ENCODE measurements at regions not wholly inside any gene's neighbourhood (a gene's known extent, or its start where the extent isn't known, plus 50 kb on each side); places are given as distances from the start of the nearest gene placed in this dataset.

GRCh38 chr3:148307443-148307843, 390.3 kb upstream of the AGTR1 start:
- TF ChIP-seq, protein P1, sequence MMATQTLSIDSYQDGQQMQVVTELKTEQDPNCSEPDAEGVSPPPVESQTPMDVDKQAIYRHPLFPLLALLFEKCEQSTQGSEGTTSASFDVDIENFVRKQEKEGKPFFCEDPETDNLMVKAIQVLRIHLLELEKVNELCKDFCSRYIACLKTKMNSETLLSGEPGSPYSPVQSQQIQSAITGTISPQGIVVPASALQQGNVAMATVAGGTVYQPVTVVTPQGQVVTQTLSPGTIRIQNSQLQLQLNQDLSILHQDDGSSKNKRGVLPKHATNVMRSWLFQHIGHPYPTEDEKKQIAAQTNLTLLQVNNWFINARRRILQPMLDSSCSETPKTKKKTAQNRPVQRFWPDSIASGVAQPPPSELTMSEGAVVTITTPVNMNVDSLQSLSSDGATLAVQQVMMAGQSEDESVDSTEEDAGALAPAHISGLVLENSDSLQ (IDR thresholded peaks at IDR 0.05): no peak
- TF ChIP-seq NFRKB (IDR thresholded peaks at IDR 0.05) (no peak), SP1 (IDR thresholded peaks at IDR 0.05) (no peak), SUZ12 (IDR thresholded peaks at IDR 0.05) (no peak), FOXK2 (IDR thresholded peaks at IDR 0.05) (no peak), CTBP1 (IDR thresholded peaks at IDR 0.05; ENCODE audit: borderline replicate concordance) (no peak)

Data from HEK293T (cell line).